Upper lobe of right lung (tissue), 1 donor: ENCODE measurements at regions not wholly inside any gene's neighbourhood (a gene's known extent, or its start where the extent isn't known, plus 50 kb on each side); places are given as distances from the start of the nearest gene placed in this dataset.

Experiments used
- ATAC-seq: fragments of 200-7000 bp; cut with Tn5 transposase; one replicate; pipeline ENCODE4 v1.9.1; 2020; ENCODE audit warnings: mild to moderate bottlenecking, moderate library complexity
- DNase-seq: peaks from one replicate; pipeline ENCODE4 v3.0.0-alpha.2; 2020
- H3K27ac ChIP-seq: fragments of 200-600 bp; one replicate; pipeline ENCODE4 v1.8.0; 2022
- H3K27me3 ChIP-seq: fragments of 200-600 bp; one replicate; pipeline ENCODE4 v1.8.0; 2022; ENCODE audit warnings: mild to moderate bottlenecking
- H3K36me3 ChIP-seq: fragments of 200-600 bp; one replicate; pipeline ENCODE4 v1.8.0; 2022
- H3K4me1 ChIP-seq: fragments of 200-600 bp; one replicate; pipeline ENCODE4 v1.8.0; 2022
- H3K4me3 ChIP-seq: fragments of 200-600 bp; one replicate; pipeline ENCODE4 v1.8.0; 2022; ENCODE audit warnings: mild to moderate bottlenecking
- H3K9me3 ChIP-seq: fragments of 200-600 bp; one replicate; pipeline ENCODE4 v1.8.0; 2022
- CTCF ChIP-seq: fragments of 200-600 bp; IDR thresholded peaks from one replicate; pipeline ENCODE4 v1.8.0; 2022; ENCODE audit warnings: antibody characterized with exemption
- intact Hi-C: fragments of 100-400 bp; cut with DNase I; formaldehyde crosslinking; loops from one replicate; pipeline ENCODE4 v1.11.0; 2022
- donor health status: DM: no; HTN: yes; CAD: no; lungs with severe emphysema.

GRCh38 chr19:32265995-32266394 lies 79.4 kb upstream of the ZNF507 start:
- no peaks in the 10 kb centered on the region for H3K36me3 ChIP-seq
- no peaks in the 10 kb centered on the region for H3K9me3 ChIP-seq
- intact Hi-C loops: no loop called here
- H3K27me3 ChIP-seq: no peaks in the 10 kb centered on the region
- H3K4me3 ChIP-seq: no peak overlapping the region
- ATAC-seq (no peak), DNase-seq (no peak)
- H3K4me1 ChIP-seq: no peaks in the 10 kb centered on the region
- TF ChIP-seq CTCF: no peak
- H3K27ac ChIP-seq: no peak overlapping the region

- H3K27ac ChIP-seq: no peak overlapping the region
- no peak for ATAC-seq
- no peak overlapping the region for H3K4me3 ChIP-seq
- no peak for DNase-seq
- no peak for TF ChIP-seq CTCF
- no peaks in the 10 kb centered on the region for H3K36me3 ChIP-seq
- H3K9me3 ChIP-seq: no peaks in the 10 kb centered on the region
- intact Hi-C loops: no loop called here
- H3K27me3 ChIP-seq: no peaks in the 10 kb centered on the region
- H3K4me1 ChIP-seq: no peaks in the 10 kb centered on the region
These were observed 79.0 kb upstream of the ZNF507 start for GRCh38 chr19:32266460-32266859.

GRCh38 chr19:32268381-32268780 lies 77.0 kb upstream of the ZNF507 start:
- TF ChIP-seq CTCF: no peak

GRCh38 chr19:32269831-32270230 lies 75.6 kb upstream of the ZNF507 start:
- H3K4me1 ChIP-seq: no peaks in the 10 kb centered on the region
- ATAC-seq: no peak
- no peak overlapping the region for H3K27ac ChIP-seq
- H3K9me3 ChIP-seq: no peaks in the 10 kb centered on the region
- no peak for TF ChIP-seq CTCF
- DNase-seq: no peak
- H3K27me3 ChIP-seq: no peaks in the 10 kb centered on the region
- no peak overlapping the region for H3K4me3 ChIP-seq
- intact Hi-C loops: no loop called here
- no peaks in the 10 kb centered on the region for H3K36me3 ChIP-seq

More at GRCh38 chr19:32268381-32268780, 77.0 kb upstream of the ZNF507 start:
- DNase-seq (no peak), ATAC-seq (no peak)
- H3K27ac ChIP-seq: no peak overlapping the region
- no peaks in the 10 kb centered on the region for H3K27me3 ChIP-seq
- no peak overlapping the region for H3K4me3 ChIP-seq
- no peaks in the 10 kb centered on the region for H3K9me3 ChIP-seq
- intact Hi-C loops: no loop called here
- H3K4me1 ChIP-seq: no peaks in the 10 kb centered on the region
- H3K36me3 ChIP-seq: no peaks in the 10 kb centered on the region

- intact Hi-C loops: no loop called here
- Histone ChIP-seq H3K27me3 (no peaks in the 10 kb centered on the region), H3K27ac (no peak overlapping the region), H3K36me3 (no peaks in the 10 kb centered on the region), H3K4me3 (no peak overlapping the region), H3K9me3 (no peaks in the 10 kb centered on the region), H3K4me1 (no peaks in the 10 kb centered on the region)
- no peak for TF ChIP-seq CTCF
- ATAC-seq: no peak
- DNase-seq: no peak
These were observed 71.9 kb upstream of the ZNF507 start for GRCh38 chr19:32273483-32273882.

- H3K27ac ChIP-seq: no peak overlapping the region
- ATAC-seq: no peak
- H3K4me3 ChIP-seq: no peak overlapping the region
- TF ChIP-seq CTCF: no peak
- no peaks in the 10 kb centered on the region for H3K9me3 ChIP-seq
- intact Hi-C loops: no loop called here
- no peaks in the 10 kb centered on the region for H3K27me3 ChIP-seq
- peaks cover 3% of the 10 kb centered on the region for H3K4me1 ChIP-seq
- no peaks in the 10 kb centered on the region for H3K36me3 ChIP-seq
- DNase-seq: no peak
These were observed 58.3 kb upstream of the ZNF507 start for GRCh38 chr19:32287086-32287485.
